ENCODE measurements at regions not wholly inside any gene's neighbourhood (a gene's known extent, or its start where the extent isn't known, plus 50 kb on each side); places are given as distances from the start of the nearest gene placed in this dataset.

GRCh38 chr16:85315866-85316265, 203.6 kb upstream of the CIBAR2 start:
- TF ChIP-seq, protein P1, sequence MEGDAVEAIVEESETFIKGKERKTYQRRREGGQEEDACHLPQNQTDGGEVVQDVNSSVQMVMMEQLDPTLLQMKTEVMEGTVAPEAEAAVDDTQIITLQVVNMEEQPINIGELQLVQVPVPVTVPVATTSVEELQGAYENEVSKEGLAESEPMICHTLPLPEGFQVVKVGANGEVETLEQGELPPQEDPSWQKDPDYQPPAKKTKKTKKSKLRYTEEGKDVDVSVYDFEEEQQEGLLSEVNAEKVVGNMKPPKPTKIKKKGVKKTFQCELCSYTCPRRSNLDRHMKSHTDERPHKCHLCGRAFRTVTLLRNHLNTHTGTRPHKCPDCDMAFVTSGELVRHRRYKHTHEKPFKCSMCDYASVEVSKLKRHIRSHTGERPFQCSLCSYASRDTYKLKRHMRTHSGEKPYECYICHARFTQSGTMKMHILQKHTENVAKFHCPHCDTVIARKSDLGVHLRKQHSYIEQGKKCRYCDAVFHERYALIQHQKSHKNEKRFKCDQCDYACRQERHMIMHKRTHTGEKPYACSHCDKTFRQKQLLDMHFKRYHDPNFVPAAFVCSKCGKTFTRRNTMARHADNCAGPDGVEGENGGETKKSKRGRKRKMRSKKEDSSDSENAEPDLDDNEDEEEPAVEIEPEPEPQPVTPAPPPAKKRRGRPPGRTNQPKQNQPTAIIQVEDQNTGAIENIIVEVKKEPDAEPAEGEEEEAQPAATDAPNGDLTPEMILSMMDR (conservative IDR thresholded peaks at IDR 0.05) = no peak
- TF ChIP-seq EZH2 (IDR thresholded peaks at IDR 0.05; ENCODE audit: low read depth) = no peak

Data from PC-9 (cell line).